DND-41 (cell line): ENCODE measurements at regions not wholly inside any gene's neighbourhood (a gene's known extent, or its start where the extent isn't known, plus 50 kb on each side); places are given as distances from the start of the nearest gene placed in this dataset.

Experiments used
- CTCF ChIP-seq: IDR thresholded peaks from 2 replicates; pipeline ENCODE4 v1.5.1; 2012; ENCODE audit warnings: borderline replicate concordance, low read length, moderate library complexity, mild to moderate bottlenecking; ENCODE audit not compliant: poor library complexity, severe bottlenecking; ENCODE audit errors: extremely low read depth
- EZH2 ChIP-seq: IDR thresholded peaks from 3 replicates; pipeline ENCODE4 v1.6.1; 2012; ENCODE audit warnings: borderline replicate concordance, low read depth, mild to moderate bottlenecking, moderate library complexity, low read length, inconsistent platforms; ENCODE audit not compliant: severe bottlenecking

GRCh38 chr2:41432459-41432858 is 615.4 kb upstream of the PKDCC start:
- TF ChIP-seq CTCF (no peak), EZH2 (no peak)
